GM12872 (cell line): ENCODE measurements at regions not wholly inside any gene's neighbourhood (a gene's known extent, or its start where the extent isn't known, plus 50 kb on each side); places are given as distances from the start of the nearest gene placed in this dataset.

ENCODE experiments used
- CTCF ChIP-seq: IDR thresholded peaks from 3 replicates; pipeline ENCODE4 v1.5.1; 2011; ENCODE audit warnings: low read depth, mild to moderate bottlenecking, low read length, moderate library complexity; ENCODE audit not compliant: insufficient read depth

GRCh38 chr13:48806522-48806921 lies 152.8 kb downstream of the CYSLTR2 start:
- TF ChIP-seq CTCF, result no peak

GRCh38 chr13:48808683-48809082 lies 155.0 kb downstream of the CYSLTR2 start:
- no peak for TF ChIP-seq CTCF

GRCh38 chr13:48810013-48810412 lies 156.3 kb downstream of the CYSLTR2 start:
- no peak for TF ChIP-seq CTCF

- TF ChIP-seq CTCF, result no peak
Observed at GRCh38 chr13:48813518-48813917, 159.8 kb downstream of the CYSLTR2 start.

- no peak for TF ChIP-seq CTCF
Observed at GRCh38 chr13:48816700-48817099, 159.0 kb upstream of the FNDC3A start.

GRCh38 chr13:48817166-48817802 lies 158.4 kb upstream of the FNDC3A start:
- TF ChIP-seq CTCF, result no peak

GRCh38 chr13:48818495-48819356 lies 157.0 kb upstream of the FNDC3A start:
- TF ChIP-seq CTCF, result no peak
